ENCODE measurements at regions not wholly inside any gene's neighbourhood (a gene's known extent, or its start where the extent isn't known, plus 50 kb on each side); places are given as distances from the start of the nearest gene placed in this dataset.

GRCh38 chr1:242788771-242789170 is 264.3 kb upstream of the PLD5 start:
- H4K20me1 ChIP-seq (ENCODE audit: control insufficient read depth, extremely low read depth, insufficient read depth, low read length): no peaks in the 10 kb centered on the region
- no peaks in the 10 kb centered on the region for H3K27me3 ChIP-seq (ENCODE audit: control insufficient read depth, extremely low read depth, insufficient read depth, low read length)
- H2AFZ ChIP-seq (ENCODE audit: control insufficient read depth, low read length): no peak overlapping the region
- no peak overlapping the region for H3K27ac ChIP-seq (ENCODE audit: control insufficient read depth, insufficient read depth, low read length)
- H3K4me2 ChIP-seq (ENCODE audit: control insufficient read depth, extremely low read depth, insufficient read depth, low read depth, low read length): no peak overlapping the region
- H3K4me1 ChIP-seq (ENCODE audit: control insufficient read depth, extremely low read depth, insufficient read depth, low read length): no peaks in the 10 kb centered on the region
- H3K9ac ChIP-seq (ENCODE audit: control insufficient read depth, extremely low read depth, insufficient read depth, low read length): no peak overlapping the region
- H3K4me3 ChIP-seq (ENCODE audit: control insufficient read depth in 2 of 3, extremely low read depth in 1 of 3, insufficient read depth in 2 of 3, low read depth in 1 of 3, low read length in 3 of 3): no peak overlapping the region
- FAIRE-seq (no peak), DNase-seq (ENCODE audit: low read depth, low spot score) (no peak)
- dilution Hi-C loops (cut with MboI; ENCODE audit: extremely low pct_ligation_motif_present, low sequenced_read_pairs): no loop called here
- H3K9me1 ChIP-seq (ENCODE audit: control insufficient read depth, extremely low read depth, insufficient read depth, low read length): no peaks in the 10 kb centered on the region
- TF ChIP-seq EZH2 (IDR thresholded peaks at IDR 0.05; ENCODE audit: low read length) (no peak), CTCF (optimal IDR thresholded peaks at IDR 0.05 in 1 of 3, IDR thresholded peaks at IDR 0.05 in 1 of 3, conservative IDR thresholded peaks at IDR 0.05 in 1 of 3; ENCODE audit: extremely low read depth in 1 of 3, insufficient read depth in 2 of 3, low read length in 3 of 3) (no peak)
- H3K9me3 ChIP-seq (ENCODE audit: control insufficient read depth, low read depth, low read length): no peaks in the 10 kb centered on the region
- no peaks in the 10 kb centered on the region for H3K36me3 ChIP-seq (ENCODE audit: control insufficient read depth in 2 of 2, extremely low read depth in 1 of 2, insufficient read depth in 2 of 2, low read length in 2 of 2)
- H3K79me2 ChIP-seq (ENCODE audit: control insufficient read depth, insufficient read depth, low read length): no peaks in the 10 kb centered on the region

GRCh38 chr1:242787968-242788367 is 263.5 kb upstream of the PLD5 start:
- Histone ChIP-seq H3K9me1 (ENCODE audit: control insufficient read depth, extremely low read depth, insufficient read depth, low read length) (no peaks in the 10 kb centered on the region), H4K20me1 (ENCODE audit: control insufficient read depth, extremely low read depth, insufficient read depth, low read length) (no peaks in the 10 kb centered on the region), H3K9me3 (ENCODE audit: control insufficient read depth, low read depth, low read length) (no peaks in the 10 kb centered on the region), H3K79me2 (ENCODE audit: control insufficient read depth, insufficient read depth, low read length) (no peaks in the 10 kb centered on the region), H3K4me2 (ENCODE audit: control insufficient read depth, extremely low read depth, insufficient read depth, low read depth, low read length) (no peak overlapping the region), H3K9ac (ENCODE audit: control insufficient read depth, extremely low read depth, insufficient read depth, low read length) (no peak overlapping the region), H3K27ac (ENCODE audit: control insufficient read depth, insufficient read depth, low read length) (no peak overlapping the region), H3K4me1 (ENCODE audit: control insufficient read depth, extremely low read depth, insufficient read depth, low read length) (no peaks in the 10 kb centered on the region), H3K36me3 (ENCODE audit: control insufficient read depth in 2 of 2, extremely low read depth in 1 of 2, insufficient read depth in 2 of 2, low read length in 2 of 2) (no peaks in the 10 kb centered on the region), H2AFZ (ENCODE audit: control insufficient read depth, low read length) (no peak overlapping the region), H3K4me3 (ENCODE audit: control insufficient read depth in 2 of 3, extremely low read depth in 1 of 3, insufficient read depth in 2 of 3, low read depth in 1 of 3, low read length in 3 of 3) (no peak overlapping the region), H3K27me3 (ENCODE audit: control insufficient read depth, extremely low read depth, insufficient read depth, low read length) (no peaks in the 10 kb centered on the region)
- no peak for FAIRE-seq
- TF ChIP-seq CTCF (optimal IDR thresholded peaks at IDR 0.05 in 1 of 3, IDR thresholded peaks at IDR 0.05 in 1 of 3, conservative IDR thresholded peaks at IDR 0.05 in 1 of 3; ENCODE audit: extremely low read depth in 1 of 3, insufficient read depth in 2 of 3, low read length in 3 of 3) (no peak), EZH2 (IDR thresholded peaks at IDR 0.05; ENCODE audit: low read length) (no peak)
- dilution Hi-C loops (cut with MboI; ENCODE audit: extremely low pct_ligation_motif_present, low sequenced_read_pairs): no loop called here
- no peak for DNase-seq (ENCODE audit: low read depth, low spot score)

Measured in keratinocyte (primary cell).